ENCODE measurements at regions not wholly inside any gene's neighbourhood (a gene's known extent, or its start where the extent isn't known, plus 50 kb on each side); places are given as distances from the start of the nearest gene placed in this dataset.
"Not testable (repeated sequence)": the region's sequence is repeated elsewhere in the genome, so short reads cannot be mapped to it uniquely, and the experiment has no call there.

DNA sequence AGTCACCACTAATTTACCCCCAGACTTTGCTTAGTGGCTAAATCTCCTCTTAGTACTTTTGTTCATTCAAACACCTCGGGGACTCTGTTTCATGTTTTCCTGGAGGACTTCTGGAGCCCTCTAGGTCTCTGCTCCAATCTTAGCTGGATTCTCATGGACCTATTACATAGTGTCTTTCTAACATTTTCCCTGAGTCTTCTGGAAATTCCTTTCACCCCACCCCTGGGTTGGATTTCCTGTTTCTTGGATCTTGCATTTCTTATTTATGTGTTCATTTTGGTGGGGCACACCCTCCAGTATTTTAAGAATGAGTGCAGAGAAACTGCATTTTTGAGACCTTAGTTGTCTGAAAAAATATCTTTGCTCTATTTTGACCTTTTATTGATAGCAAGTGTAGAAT lies 220.1 kb downstream of the BLID start:
- no peak for DNase-seq

DNA sequence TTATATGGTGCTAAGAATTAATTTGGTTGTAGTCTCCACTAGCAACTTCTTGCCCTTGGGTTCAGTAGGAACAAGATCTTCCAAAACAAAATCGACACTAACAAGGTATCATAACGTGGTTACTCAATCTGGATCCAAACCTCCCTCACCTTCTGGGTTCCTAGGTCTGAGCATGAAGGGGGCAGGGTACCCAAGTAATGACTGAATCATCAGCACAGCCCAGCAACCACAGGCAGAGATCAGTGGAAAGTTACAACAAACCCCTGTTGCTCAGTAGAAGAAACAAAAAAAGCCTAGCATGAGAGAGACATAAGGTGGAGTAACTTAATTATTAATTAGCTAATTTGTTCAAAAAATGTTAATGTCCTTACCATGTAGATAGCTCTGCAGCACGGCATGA lies 221.4 kb downstream of the BLID start:
- DNase-seq, result no peak

DNA sequence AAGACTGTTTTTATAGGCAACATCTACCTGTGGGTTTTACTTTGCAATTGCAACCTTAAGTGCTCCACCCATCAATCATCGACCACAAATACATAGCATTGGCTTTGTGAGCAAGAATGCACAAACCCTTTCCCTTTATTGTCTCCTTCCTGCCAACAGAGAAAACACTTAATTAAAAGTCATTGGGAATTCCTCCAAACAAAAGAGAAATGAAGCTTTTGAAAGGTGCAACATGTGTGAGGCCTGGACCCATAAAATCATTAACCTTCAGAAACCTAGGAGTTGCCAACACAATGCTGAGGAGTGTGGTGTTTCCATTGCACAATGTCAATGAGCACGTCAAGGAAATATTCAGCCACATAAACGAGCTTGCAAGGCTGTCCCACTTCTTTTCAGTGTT lies 223.2 kb downstream of the BLID start:
- no peak for DNase-seq

DNA sequence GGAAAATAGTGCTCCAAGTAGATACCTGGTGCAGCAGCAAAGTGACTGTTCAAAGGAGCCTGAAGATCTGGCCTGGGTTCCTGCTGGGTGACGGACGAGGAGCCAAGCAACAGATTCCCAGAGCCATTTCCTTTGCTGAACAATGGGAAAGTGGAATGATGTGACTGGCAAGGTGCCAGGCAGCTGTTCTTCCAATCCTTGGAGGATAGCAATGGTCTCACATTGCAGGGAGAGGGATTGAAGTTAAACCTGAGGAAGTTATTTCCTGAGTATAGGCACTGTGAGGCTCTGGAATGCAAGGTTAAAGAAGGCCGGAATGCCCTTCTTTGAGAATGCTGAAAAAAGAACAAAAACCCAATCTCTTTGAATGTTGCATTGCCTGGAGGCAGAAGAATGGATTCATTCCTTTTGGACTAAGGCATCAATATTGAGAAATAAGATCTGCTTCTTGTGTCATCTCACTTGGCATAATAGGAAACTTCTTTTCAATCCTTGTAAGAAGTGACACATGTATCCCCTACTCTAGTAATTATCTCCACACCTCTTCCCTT lies 223.8 kb downstream of the BLID start:
- DNase-seq, result peak; percentile 81

DNA sequence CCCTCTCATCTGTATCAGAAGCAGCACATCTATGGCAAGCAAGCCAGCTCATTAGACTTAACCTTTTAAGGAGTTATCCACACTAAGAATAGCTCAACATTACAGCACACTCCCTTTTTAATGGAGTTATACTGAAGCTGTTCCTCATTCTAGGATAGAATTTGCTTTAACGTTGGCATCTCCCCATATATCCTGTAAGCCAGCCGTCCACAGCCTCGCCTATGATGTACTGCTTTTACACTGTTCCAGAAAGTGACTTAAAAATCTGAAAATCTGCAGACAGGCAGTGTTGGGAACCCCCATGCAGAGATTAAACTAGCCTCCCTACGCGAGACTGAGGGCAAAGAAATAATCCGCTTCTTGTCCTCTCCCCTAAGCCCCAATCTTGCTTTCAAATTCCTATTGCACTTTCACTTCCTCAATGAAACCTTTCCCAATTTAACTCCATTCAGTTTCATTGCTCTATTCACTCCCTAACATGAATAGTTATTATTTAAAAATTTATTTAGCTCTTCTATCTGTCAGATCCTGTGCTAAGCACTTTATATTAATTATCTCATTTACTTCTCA lies 225.0 kb downstream of the BLID start:
- no peak for DNase-seq

DNA sequence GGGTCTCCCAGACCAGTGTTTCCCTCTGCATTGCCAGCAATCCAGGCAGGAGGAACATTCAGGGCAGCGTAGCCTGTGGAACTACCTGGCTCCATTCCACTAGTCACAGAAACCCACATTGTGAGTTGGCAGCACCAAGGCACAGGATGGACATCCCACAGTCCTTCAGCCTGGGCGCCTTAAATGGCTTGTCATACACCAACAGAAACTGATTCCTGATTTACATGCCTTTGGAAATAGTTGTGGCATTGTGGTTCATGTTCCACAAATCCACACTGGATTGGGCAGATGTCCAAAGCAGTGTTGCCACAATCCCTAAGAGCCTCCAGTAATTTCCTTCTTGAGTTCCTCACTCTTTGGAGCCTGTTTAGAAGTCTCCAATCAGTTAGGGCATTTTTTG lies 225.6 kb downstream of the BLID start:
- DNase-seq, result peak; percentile 53

DNA sequence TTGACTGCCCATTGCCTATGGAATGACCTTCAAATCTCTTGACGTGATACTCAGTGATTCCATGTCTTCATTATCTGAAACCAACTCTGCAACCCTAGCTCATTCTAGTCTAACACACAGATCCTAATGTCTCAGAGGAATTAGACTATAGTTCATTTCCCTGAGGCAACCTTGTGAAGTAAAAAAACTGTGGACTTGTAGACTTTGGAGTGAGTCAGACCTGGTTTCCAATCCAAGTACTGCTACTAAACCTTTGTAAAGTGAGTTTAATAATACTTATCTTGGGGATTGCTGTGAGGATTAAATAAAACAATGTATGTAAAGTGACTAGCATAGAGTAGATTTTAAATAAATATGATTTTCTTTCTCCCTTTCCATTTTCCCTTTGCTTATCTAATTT lies 226.1 kb downstream of the BLID start:
- no peak for DNase-seq

DNA sequence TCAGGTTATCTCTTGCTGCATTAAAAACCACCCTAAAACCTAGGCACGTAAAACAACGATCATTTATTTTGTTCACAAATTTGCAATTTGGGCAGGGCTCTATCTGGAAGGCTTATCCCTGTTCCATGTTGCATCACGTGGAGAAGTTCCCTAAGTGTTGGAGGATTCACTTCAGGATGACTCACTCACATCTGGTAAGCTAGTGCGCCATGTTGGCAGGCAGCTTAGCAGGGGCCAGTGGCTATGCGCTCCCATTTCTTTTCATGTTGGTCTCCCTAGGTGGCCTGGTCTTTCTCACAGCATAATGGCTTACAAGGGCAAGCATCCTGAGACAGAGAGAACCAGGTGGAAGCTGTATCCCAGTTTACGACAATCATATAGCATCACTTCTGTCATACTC lies 226.8 kb downstream of the BLID start:
- no peak for DNase-seq

DNA sequence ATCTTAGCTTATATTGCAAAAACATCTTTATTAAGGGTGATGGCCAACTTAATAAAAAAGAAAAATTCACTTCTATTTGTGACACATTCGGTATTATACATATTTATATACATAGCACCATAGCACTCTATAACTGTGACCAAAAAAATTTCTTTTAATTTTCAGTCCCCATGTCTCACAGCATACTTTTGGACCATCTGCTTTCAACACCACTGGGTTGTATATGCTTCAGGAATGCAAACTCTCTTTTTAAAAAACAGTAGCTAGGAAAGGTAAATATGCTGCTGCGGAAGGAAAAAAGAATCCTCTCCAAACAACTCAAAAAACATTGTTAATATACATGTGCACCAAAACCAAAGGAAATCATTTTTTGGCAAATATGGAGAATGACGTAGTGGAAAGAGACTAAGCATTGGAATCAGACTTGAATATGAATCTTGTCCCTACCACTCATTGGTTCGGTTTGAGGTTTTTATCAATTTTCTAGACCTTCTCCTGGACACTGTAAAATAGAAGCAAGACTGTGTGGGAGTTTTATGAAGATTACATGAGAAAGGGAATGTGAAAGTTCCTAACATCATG lies 227.9 kb downstream of the BLID start:
- DNase-seq, result no peak

DNA sequence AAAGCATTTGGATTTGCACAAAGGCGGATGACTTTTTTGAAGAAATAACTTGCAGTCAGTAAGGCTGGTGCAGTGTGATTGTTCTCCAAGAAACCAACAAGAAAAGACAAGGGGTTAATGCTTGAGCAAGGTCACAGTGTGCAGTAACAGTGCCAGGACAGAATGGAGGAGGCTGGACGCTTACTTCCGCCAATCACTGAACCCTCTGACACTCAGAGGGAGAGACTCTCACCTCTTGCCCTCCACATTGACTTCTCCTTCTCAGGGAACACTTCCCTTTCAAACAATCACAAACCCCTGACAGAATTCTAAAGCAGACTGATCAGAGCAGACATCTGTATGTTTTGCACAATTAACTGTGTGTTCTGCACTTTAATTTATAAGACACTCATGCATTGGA lies 228.4 kb downstream of the BLID start:
- DNase-seq, result no peak

DNA sequence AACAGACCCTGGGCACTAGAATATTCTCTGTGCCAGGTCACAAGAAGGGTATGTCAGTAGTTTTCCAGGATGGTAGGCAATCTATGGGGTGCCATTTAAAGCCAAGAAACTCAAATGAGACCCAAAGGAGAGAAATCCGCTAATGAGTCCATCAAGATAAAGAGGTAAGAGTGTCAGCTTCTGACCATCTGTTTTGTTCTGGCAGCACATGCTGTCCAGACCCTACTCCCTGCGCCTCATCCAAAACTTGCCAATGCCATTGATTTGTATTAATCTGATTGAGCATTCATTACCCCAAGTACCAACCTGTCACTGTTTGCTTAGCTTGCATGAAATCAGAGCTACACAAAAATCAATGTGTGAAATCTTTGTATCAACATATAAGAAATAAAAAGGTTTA lies 229.0 kb downstream of the BLID start:
- DNase-seq, result no peak

DNA sequence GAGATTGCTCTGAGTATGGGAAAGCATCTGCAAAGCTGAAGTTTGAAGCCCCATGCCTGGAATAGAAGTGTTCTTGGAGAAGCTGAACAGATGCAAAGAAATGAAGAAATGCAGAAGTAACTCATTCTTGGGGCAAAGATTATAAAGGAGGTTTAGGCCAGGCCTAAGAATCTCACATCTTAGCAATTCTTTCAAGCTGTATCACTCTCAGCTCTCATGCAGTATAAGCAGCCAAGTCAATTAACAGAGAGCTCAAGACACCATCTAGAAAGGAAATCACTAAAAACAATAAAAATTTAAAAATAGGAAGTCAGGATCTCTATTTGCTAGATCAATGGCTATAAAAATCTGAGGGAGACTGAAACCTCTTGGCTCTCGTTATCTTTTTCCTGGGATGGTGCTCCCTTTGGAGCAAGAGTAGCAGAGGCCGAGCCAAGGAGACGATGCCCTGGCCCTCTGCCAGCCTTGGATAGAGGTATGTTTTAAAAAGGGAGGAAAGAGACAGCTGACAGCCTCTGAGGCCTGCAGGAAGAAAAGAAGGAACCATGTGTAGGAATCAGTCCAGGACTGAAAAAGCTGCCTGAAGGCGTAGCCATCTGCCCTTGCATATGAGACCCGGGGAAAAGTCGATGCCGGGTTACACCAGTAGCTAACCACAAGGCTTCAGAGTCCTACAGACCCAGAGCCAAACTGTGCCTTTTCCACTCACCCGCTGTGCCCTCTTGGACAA lies 229.8 kb downstream of the BLID start:
- peak; percentile 71 for DNase-seq

DNA sequence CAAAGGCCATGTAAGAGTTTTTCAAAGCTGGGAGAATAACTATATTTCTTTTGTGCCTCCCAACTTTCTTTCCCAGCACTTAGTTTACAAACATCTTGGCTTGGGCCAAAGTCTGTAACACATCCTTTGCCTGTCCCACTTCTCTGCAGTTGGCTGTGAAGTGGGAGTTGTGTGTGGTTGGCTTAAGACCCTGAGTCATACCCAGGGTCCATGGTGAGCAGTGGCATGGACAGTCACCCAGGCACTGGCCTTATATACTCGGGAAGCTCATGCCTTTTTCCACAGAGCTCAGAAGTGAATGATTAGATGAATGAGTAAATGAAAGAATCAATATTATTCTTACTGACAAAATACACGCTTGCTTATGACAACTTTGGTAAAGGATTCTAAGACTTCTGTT lies 231.4 kb downstream of the BLID start:
- no peak for DNase-seq

DNA sequence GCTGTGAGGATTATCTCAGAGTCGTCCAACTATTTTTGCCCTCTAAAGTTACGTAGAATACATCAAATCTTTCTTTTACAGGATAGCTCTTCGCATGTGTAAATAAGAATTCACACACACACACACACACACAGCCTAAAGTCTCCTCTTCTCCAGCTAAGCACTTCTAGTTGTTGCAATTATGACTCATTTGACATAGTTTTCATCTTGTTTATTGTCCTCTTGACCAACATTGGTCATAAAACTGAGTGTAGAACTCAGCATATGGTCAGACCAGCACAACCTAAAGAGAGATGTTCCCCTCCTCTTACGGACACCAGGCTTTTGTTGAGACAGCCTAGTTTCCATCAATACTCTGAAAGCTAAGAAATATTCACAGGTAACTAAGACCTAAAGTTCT lies 234.2 kb downstream of the BLID start:
- DNase-seq, result no peak

DNA sequence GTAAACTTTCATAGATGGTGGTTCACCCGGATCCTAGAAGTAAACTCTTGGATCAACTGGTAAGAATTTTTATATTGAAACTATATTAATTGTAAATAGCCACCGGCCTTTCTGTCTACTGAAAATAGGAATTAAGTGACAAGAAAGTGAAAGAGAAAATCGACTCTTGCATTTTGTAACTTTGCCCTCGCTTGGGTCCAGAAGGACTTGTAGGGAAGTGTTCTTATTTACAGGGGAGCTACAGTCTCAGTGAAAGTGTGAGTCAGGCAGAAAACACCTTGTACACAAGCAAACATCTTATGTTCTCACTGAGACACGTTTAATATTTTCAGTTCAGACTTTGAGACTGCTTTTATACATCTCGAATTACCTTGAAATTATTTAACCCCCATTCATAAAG lies 238.9 kb downstream of the BLID start:
- no peak for DNase-seq

DNA sequence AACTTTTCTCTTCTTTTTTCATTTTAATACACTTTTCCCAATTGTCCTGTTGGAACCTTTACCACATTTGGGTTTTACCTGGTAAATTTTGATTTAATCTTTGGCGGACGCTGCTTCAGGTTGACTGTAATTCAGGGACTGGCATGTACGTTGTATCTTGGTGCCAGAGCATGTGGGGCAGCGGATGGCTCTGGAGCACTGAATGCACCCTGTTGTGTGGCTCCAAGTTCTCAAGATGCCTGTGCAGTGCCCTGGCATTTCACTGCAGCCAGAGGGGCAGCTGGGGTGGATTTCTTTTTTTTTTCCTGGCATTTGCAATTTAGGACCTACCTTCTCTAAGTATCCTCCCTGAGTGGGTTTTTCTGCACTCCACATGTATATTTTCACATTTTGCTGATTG lies 242.2 kb downstream of the BLID start:
- DNase-seq, result no peak

DNA sequence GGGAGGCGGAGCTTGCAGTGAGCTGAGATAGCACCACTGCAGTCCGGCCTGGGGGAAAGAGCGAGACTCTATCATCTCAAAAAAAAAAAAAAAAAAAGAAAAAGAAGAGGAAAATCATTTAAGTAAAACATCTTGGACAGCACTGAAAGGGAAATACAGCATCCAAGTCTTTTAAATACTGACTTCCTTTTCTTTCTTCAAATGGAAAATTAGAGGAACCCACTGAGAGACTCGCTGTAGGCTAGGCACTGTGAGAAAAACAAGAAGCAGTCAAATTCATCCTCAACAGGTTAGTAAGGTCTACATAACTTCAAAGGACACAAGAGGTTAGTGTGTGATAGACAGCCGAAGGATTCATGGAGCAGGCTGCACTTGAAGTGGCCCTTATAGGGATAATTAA lies 243.7 kb downstream of the BLID start:
- DNase-seq, result no peak

DNA sequence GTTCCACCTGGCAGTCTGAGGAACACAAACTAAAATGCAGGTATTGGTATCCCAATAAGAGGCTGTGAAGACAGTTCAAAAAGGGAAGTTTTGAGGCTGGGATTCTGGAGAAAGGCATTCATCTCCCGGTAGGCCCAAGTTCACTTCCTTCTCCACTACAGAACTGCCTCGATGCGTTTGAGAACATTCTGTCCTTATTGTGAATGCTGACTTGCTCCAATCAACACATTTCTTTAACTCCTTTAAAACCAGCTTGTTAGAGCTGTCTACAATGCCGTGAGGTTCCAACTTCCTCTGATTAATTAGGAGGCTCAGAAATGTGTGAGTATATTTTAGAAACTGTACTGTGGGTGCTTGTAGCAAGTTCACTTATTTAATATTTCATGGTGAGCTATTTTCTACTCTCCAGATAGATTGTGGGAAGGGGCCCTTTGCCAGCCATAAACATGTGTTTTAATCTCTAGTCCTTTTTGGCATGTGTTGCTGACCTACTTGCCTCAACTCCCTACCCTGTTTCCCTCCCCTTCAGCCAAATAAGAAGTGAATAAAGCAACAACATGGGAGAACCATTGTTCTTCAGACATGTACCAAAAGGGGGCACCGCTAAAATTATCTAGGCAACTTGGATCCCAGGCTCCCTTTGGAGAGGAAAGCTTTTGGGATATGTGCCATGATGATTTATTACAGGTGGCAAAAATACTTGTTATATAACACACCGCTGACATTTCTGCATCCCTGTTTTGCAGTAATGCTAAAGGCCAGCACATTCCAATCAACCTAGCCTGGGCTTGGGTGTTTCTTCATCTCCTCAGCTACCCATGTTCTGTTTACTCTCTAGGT lies 245.6 kb downstream of the BLID start:
- no peak for DNase-seq

DNA sequence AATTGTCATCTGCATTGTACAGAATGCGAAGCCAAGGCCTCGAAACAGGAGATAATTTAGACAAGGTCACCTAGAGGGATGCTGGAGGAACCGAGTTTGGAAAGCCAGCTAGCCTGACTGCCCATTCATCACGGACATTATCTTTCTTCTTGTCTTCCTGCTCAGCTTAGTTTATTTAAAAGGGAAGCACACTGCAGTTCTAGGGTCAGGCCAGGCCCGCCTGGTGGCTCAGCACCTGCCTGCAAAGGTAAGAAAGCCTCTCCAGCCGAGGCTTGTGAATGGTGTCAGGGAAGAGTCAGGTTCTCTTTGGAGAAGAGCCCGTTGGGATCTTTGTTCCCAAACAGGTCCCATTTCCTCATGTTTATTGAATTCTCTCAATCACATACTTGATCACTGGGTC lies 246.5 kb downstream of the BLID start:
- DNase-seq, result no peak

DNA sequence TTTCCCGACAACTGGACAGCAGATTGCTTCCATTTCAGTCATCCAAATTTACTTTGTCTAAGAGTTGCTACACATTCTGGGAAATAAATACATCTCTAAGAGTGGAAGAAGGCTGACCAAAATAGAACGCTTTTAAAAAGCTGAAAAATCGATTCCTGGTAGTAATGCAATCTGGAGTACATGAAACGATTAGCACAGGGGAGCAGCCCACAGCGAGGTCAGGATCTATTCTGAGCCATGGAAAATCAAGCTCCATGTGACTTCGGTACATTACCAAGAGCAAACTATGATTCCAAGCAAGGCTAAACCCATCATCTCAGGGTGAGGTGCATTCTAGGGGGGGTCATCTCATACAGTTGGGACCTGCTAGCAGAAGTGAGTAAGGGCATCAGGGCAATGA lies 249.3 kb downstream of the BLID start:
- no peak for DNase-seq

DNA sequence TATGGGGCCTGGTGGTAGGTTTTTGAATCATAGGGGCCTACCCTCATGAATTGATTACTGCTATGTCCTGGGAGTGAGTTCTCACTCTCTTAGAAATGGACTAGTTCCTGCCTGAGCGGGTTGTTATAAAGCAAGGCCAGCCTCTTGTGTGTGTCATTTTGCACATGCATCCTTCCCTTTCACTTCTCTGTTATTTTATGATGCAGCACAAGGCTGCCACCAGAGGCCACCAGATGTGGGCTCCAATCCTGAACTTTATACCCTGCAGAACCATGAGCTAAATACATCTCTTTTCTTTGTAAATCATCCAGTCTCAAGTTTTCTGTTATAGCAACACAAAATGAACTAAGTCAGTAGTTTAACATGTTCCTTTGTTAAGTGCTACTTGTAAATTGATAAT lies 251.4 kb downstream of the BLID start:
- no peak for DNase-seq

DNA sequence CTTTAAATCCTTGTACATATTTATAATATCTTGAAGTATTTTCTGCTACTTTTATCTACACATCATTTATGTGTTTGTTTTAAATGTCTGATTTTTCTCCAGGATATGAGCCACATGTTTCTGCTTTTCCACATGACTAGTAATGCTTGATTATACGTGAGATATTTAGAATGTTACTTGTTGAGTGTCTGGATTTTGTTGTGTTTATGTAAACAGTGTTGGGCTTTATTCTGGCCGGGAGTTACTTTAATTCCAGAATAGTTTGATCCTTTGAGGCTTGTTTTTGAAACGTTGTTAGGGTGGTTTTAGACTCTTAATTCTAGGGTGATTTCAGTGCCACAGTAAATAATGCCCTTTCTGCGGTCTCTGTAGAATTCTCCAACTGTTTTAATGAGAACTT lies 252.9 kb downstream of the BLID start:
- DNase-seq, result no peak

DNA sequence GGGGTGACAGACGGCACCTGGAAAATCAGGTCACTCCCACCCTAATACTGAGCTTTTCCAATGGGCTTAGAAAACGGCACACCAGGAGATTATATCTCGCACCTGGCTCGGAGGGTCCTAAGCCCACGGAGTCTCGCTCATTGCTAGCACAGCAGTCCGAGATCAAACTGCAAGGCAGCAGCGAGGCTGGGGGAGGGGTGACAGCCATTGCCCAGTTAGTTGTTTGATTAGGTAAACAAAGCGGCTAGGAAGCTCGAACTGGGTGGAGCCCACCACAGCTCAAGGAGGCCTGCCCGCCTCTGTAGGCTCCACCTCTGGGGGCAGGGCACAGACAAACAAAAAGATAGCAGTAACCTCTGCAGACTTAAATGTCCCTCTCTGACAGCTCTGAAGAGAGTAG lies 260.9 kb downstream of the BLID start:
- DNase-seq, result not testable (repeated sequence)

DNA sequence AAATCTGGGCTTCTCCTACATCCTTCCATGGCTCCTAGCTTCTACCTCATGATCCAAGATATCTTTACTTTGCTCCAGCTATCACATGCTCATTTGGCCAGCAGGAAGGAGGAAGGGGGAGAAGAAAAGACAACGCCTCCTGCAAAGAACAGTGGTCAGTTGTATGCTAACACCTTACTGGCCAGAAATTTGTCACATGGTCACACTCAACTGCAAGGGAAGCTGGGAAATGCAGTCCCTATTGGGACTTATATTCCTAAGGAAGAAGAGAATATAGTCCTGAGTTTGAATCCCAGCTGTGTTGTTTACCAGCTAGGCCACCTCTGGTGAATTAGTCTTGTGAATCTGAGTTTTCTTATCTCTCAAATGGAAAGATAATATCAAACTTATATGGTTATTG lies 272.0 kb downstream of the BLID start:
- no peak for DNase-seq

All from right hindlimb (tissue), 1 donor.